DND-41 (cell line): ENCODE measurements at regions not wholly inside any gene's neighbourhood (a gene's known extent, or its start where the extent isn't known, plus 50 kb on each side); places are given as distances from the start of the nearest gene placed in this dataset.

Source experiments
- ATAC-seq: fragments of 200-7000 bp; cut with Tn5 transposase; 3 replicates; pipeline ENCODE4 v1.9.1; 2021; ENCODE audit warnings: low read depth; ENCODE audit not compliant: insufficient read depth
- DNase-seq: peaks from one replicate; pipeline ENCODE4 v3.0.0-alpha.2; 2020
- H2AFZ ChIP-seq: 2 replicates; pipeline ENCODE4 v1.6.0; 2012; ENCODE audit warnings: low read depth, low read length
- H3K27ac ChIP-seq: 2 replicates; pipeline ENCODE4 v1.5.1; 2012; ENCODE audit warnings: low read length, inconsistent platforms
- H3K27me3 ChIP-seq: fragments of 200-600 bp; sonication (generic); 2 replicates; pipeline ENCODE4 v1.6.0; 2012; ENCODE audit warnings: low read length, mild to moderate bottlenecking, inconsistent platforms; ENCODE audit not compliant: insufficient read depth, poor library complexity
- H3K36me3 ChIP-seq: 2 replicates; pipeline ENCODE4 v1.5.1; 2012; ENCODE audit warnings: low read length, inconsistent platforms; ENCODE audit not compliant: insufficient read depth
- H3K4me1 ChIP-seq: 2 replicates; pipeline ENCODE4 v1.5.1; 2012; ENCODE audit warnings: mild to moderate bottlenecking, low read length; ENCODE audit not compliant: insufficient read depth
- H3K4me2 ChIP-seq: 2 replicates; pipeline ENCODE4 v1.6.0; 2012; ENCODE audit warnings: mild to moderate bottlenecking, moderate library complexity, low read length, inconsistent platforms; ENCODE audit not compliant: insufficient read depth
- H3K4me3 ChIP-seq, 2 experiments: fragments of 200-600 bp in 1 of 2; shearing (Covaris generic) in 1 of 2; 2 replicates each; pipeline ENCODE4 v1.5.1; 2012 to 2016; ENCODE audit warnings: inconsistent platforms in 2 of 2, low read length in 2 of 2, mild to moderate bottlenecking in 2 of 2, low read depth in 1 of 2, moderate library complexity in 1 of 2
- H3K79me2 ChIP-seq: 2 replicates; pipeline ENCODE4 v1.6.0; 2012; ENCODE audit warnings: low read length, inconsistent platforms; ENCODE audit not compliant: insufficient read depth
- H3K9ac ChIP-seq: 2 replicates; pipeline ENCODE4 v1.6.0; 2012; ENCODE audit warnings: low read depth, mild to moderate bottlenecking, inconsistent platforms, low read length, moderate library complexity
- H3K9me3 ChIP-seq: 2 replicates; pipeline ENCODE4 v1.5.1; 2012; ENCODE audit warnings: low read length, moderate library complexity, mild to moderate bottlenecking, inconsistent platforms; ENCODE audit not compliant: insufficient read depth, severe bottlenecking
- H4K20me1 ChIP-seq: 2 replicates; pipeline ENCODE4 v1.6.0; 2012; ENCODE audit warnings: low read length; ENCODE audit not compliant: insufficient read depth
- EZH2 ChIP-seq: IDR thresholded peaks from 3 replicates; pipeline ENCODE4 v1.6.1; 2012; ENCODE audit warnings: borderline replicate concordance, low read depth, mild to moderate bottlenecking, moderate library complexity, low read length, inconsistent platforms; ENCODE audit not compliant: severe bottlenecking
- TF ChIP-seq, protein P1 (sequence below): IDR thresholded peaks from 2 replicates; pipeline ENCODE4 v1.5.1; 2012; ENCODE audit warnings: borderline replicate concordance, low read length, moderate library complexity, mild to moderate bottlenecking; ENCODE audit not compliant: poor library complexity, severe bottlenecking; ENCODE audit errors: extremely low read depth

DNA sequence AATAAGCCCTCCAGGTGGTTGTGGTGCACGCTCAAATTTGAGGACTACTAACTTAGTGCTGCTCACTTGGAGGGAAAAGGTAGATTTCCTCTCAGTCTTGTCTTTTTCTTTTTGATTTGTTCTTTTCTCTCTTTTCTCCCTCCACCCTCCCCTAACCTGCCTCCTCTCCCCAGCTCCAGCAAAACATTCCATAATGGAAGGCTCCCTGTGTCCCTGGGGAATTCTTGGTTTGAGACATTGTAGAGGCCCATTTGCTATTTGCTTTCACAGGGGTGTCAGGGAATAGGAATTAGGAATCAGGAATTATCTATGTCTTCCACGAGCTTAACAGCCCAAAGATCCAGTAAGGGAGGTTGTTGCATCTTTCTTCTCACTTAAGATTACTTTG is 136.8 kb upstream of the UMPS start:
- Histone ChIP-seq H3K9me3 (no peaks in the 10 kb centered on the region), H3K9ac (no peak overlapping the region), H3K4me3 (no peak overlapping the region), H3K4me2 (no peak overlapping the region), H3K36me3 (no peaks in the 10 kb centered on the region), H3K27ac (no peak overlapping the region), H3K79me2 (no peaks in the 10 kb centered on the region), H4K20me1 (no peaks in the 10 kb centered on the region), H3K4me1 (no peaks in the 10 kb centered on the region), H2AFZ (no peak overlapping the region), H3K27me3 (peaks cover 3% of the 10 kb centered on the region)
- ATAC-seq (no peak), DNase-seq (no peak)
- TF ChIP-seq EZH2, result no peak
- TF ChIP-seq, protein P1, sequence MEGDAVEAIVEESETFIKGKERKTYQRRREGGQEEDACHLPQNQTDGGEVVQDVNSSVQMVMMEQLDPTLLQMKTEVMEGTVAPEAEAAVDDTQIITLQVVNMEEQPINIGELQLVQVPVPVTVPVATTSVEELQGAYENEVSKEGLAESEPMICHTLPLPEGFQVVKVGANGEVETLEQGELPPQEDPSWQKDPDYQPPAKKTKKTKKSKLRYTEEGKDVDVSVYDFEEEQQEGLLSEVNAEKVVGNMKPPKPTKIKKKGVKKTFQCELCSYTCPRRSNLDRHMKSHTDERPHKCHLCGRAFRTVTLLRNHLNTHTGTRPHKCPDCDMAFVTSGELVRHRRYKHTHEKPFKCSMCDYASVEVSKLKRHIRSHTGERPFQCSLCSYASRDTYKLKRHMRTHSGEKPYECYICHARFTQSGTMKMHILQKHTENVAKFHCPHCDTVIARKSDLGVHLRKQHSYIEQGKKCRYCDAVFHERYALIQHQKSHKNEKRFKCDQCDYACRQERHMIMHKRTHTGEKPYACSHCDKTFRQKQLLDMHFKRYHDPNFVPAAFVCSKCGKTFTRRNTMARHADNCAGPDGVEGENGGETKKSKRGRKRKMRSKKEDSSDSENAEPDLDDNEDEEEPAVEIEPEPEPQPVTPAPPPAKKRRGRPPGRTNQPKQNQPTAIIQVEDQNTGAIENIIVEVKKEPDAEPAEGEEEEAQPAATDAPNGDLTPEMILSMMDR, result no peak

- DNase-seq (no peak), ATAC-seq (no peak)
- Histone ChIP-seq H3K4me1 (no peaks in the 10 kb centered on the region), H3K27me3 (no peaks in the 10 kb centered on the region), H3K4me3 (no peak overlapping the region), H3K79me2 (no peaks in the 10 kb centered on the region), H3K9ac (no peak overlapping the region), H3K4me2 (no peak overlapping the region), H3K36me3 (no peaks in the 10 kb centered on the region), H3K9me3 (no peaks in the 10 kb centered on the region), H3K27ac (no peak overlapping the region), H2AFZ (no peak overlapping the region), H4K20me1 (no peaks in the 10 kb centered on the region)
- TF ChIP-seq, protein P1, result no peak
- TF ChIP-seq EZH2, result no peak
Measured at GRCh38 chr3:124594581-124594980, 135.7 kb upstream of the UMPS start.

GRCh38 chr3:124597273-124597672 is 133.0 kb upstream of the UMPS start:
- no peak overlapping the region for H3K4me3 ChIP-seq
- no peaks in the 10 kb centered on the region for H3K27me3 ChIP-seq
- no peak for DNase-seq
- H3K9ac ChIP-seq, result no peak overlapping the region
- H3K4me2 ChIP-seq, result no peak overlapping the region
- no peak for ATAC-seq
- no peaks in the 10 kb centered on the region for H3K4me1 ChIP-seq
- no peaks in the 10 kb centered on the region for H3K79me2 ChIP-seq
- no peak overlapping the region for H2AFZ ChIP-seq
- no peaks in the 10 kb centered on the region for H3K36me3 ChIP-seq
- no peaks in the 10 kb centered on the region for H3K9me3 ChIP-seq
- H3K27ac ChIP-seq, result no peak overlapping the region
- no peaks in the 10 kb centered on the region for H4K20me1 ChIP-seq
- TF ChIP-seq EZH2, result no peak
- TF ChIP-seq, protein P1, result no peak

GRCh38 chr3:124597979-124598378 is 132.3 kb upstream of the UMPS start:
- H3K79me2 ChIP-seq, result no peaks in the 10 kb centered on the region
- H4K20me1 ChIP-seq, result no peaks in the 10 kb centered on the region
- H3K9ac ChIP-seq, result no peak overlapping the region
- no peak overlapping the region for H3K4me3 ChIP-seq
- ATAC-seq (no peak), DNase-seq (no peak)
- no peak overlapping the region for H3K27ac ChIP-seq
- no peaks in the 10 kb centered on the region for H3K36me3 ChIP-seq
- no peaks in the 10 kb centered on the region for H3K4me1 ChIP-seq
- no peak overlapping the region for H3K4me2 ChIP-seq
- H3K27me3 ChIP-seq, result no peaks in the 10 kb centered on the region
- no peak for TF ChIP-seq EZH2
- TF ChIP-seq, protein P1, result no peak
- H2AFZ ChIP-seq, result no peak overlapping the region
- H3K9me3 ChIP-seq, result no peaks in the 10 kb centered on the region
